OCI-LY7 (cell line): ENCODE measurements at regions not wholly inside any gene's neighbourhood (a gene's known extent, or its start where the extent isn't known, plus 50 kb on each side); places are given as distances from the start of the nearest gene placed in this dataset.

Experiments
- BruUV-seq: library from RNA; stranded (reverse); fragments of 400-500 nt; replicated peaks from 2 replicates; lab custom pipeline; 2021; lab: Mats Ljungman, UMichigan
- CTCF ChIA-PET: fragments of 300-600 bp; sonication (Branson Sonifier 250); formaldehyde crosslinking; loops from one replicate; lab custom pipeline; 2022; ENCODE audit warnings: antibody characterized with exemption; ENCODE audit not compliant: unreplicated experiment; lab: Charles Lee
- POLR2A ChIA-PET: fragments of 300-600 bp; sonication (Branson Sonifier 250); formaldehyde crosslinking; loops from one replicate; lab custom pipeline; 2022; ENCODE audit warnings: antibody characterized with exemption; lab: Charles Lee
- DNase-seq: peaks from one replicate; pipeline ENCODE4 v3.0.0-alpha.2; 2015; ENCODE audit warnings: low spot score
- H2AFZ ChIP-seq: fragments of 200-600 bp; sonication (generic), shearing (Covaris generic); 2 replicates; pipeline ENCODE4 v1.6.1; 2014; ENCODE audit warnings: mild to moderate bottlenecking, antibody characterized with exemption, low read length, moderate library complexity
- H3K27ac ChIP-seq: fragments of 200-600 bp; sonication (generic); 2 replicates; pipeline ENCODE4 v1.5.1; 2014; ENCODE audit warnings: mixed run types, low read depth, mild to moderate bottlenecking, moderate library complexity, low read length, inconsistent platforms; ENCODE audit not compliant: poor library complexity, severe bottlenecking
- H3K36me3 ChIP-seq: fragments of 200-600 bp; sonication (generic); 2 replicates; pipeline ENCODE4 v1.6.1; 2014; ENCODE audit warnings: mild to moderate bottlenecking, antibody characterized with exemption, low read length, moderate library complexity, mixed read lengths; ENCODE audit not compliant: insufficient read depth
- H3K4me1 ChIP-seq: fragments of 200-600 bp; sonication (generic); 2 replicates; pipeline ENCODE4 v1.5.1; 2014; ENCODE audit warnings: mild to moderate bottlenecking, low read length; ENCODE audit not compliant: insufficient read depth, poor library complexity, severe bottlenecking
- H3K4me2 ChIP-seq: fragments of 200-600 bp; sonication (generic); 2 replicates; pipeline ENCODE4 v1.6.1; 2014; ENCODE audit warnings: mild to moderate bottlenecking, low read length
- H3K4me3 ChIP-seq: fragments of 200-600 bp; sonication (generic); 2 replicates; pipeline ENCODE4 v1.5.1; 2014; ENCODE audit warnings: mild to moderate bottlenecking, low read depth, low read length; ENCODE audit not compliant: poor library complexity, severe bottlenecking
- H3K79me2 ChIP-seq: fragments of 200-600 bp; sonication (generic); 2 replicates; pipeline ENCODE4 v1.6.1; 2016; ENCODE audit warnings: low read depth, mild to moderate bottlenecking, low read length, moderate library complexity, mixed read lengths; ENCODE audit not compliant: insufficient read depth
- H3K9me2 ChIP-seq: fragments of 200-600 bp; sonication (generic); 2 replicates; pipeline ENCODE4 v1.6.1; 2016; ENCODE audit warnings: mild to moderate bottlenecking, low read length, mixed read lengths; ENCODE audit not compliant: insufficient read depth
- H3K9me3 ChIP-seq: fragments of 200-600 bp; sonication (generic); 2 replicates; pipeline ENCODE4 v1.6.1; 2014; ENCODE audit warnings: mild to moderate bottlenecking, mixed run types, low read length, mixed read lengths
- H4K20me1 ChIP-seq: fragments of 200-600 bp; sonication (generic); 2 replicates; pipeline ENCODE4 v1.6.1; 2014; ENCODE audit warnings: mild to moderate bottlenecking, antibody characterized with exemption, low read length, moderate library complexity, mixed read lengths; ENCODE audit not compliant: insufficient read depth
- CTCF ChIP-seq: fragments of 200-600 bp; sonication (generic); conservative IDR thresholded peaks from 2 replicates; pipeline ENCODE4 v1.5.1; 2014; ENCODE audit warnings: mild to moderate bottlenecking, antibody characterized with exemption, low read length, moderate library complexity, mixed read lengths
- EZH2phosphoT487 ChIP-seq: fragments of 200-600 bp; sonication (generic); IDR thresholded peaks from 2 replicates; pipeline ENCODE4 v1.6.1; 2018; ENCODE audit warnings: low read depth, borderline replicate concordance, mild to moderate bottlenecking, mixed run types, antibody characterized with exemption, low read length, moderate library complexity, mixed read lengths
- intact Hi-C: fragments of 100-400 bp; cut with micrococcal nuclease; formaldehyde crosslinking; loops from one replicate; pipeline ENCODE4 v1.10.0; 2022; ENCODE audit not compliant: unreplicated experiment

GRCh38 chr4:60944060-60944459 lies 256.1 kb upstream of the ADGRL3 start:
- no TSS peak for BruUV-seq
- no peak overlapping the region for H3K27ac ChIP-seq
- H3K4me3 ChIP-seq = no peak overlapping the region
- CTCF ChIA-PET = no interaction called here
- DNase-seq = no peak
- POLR2A ChIA-PET = no interaction called here
- H2AFZ ChIP-seq = no peak overlapping the region
- no peak overlapping the region for H3K4me2 ChIP-seq
- H3K79me2 ChIP-seq = no peaks in the 10 kb centered on the region
- H4K20me1 ChIP-seq = no peaks in the 10 kb centered on the region
- TF ChIP-seq CTCF (no peak), EZH2phosphoT487 (no peak)
- no peaks in the 10 kb centered on the region for H3K4me1 ChIP-seq
- intact Hi-C loops = no loop called here
- H3K9me2 ChIP-seq = no peaks in the 10 kb centered on the region
- H3K36me3 ChIP-seq = no peaks in the 10 kb centered on the region
- no peaks in the 10 kb centered on the region for H3K9me3 ChIP-seq

- intact Hi-C loops = no loop called here
- no peak overlapping the region for H3K4me3 ChIP-seq
- DNase-seq = no peak
- H3K27ac ChIP-seq = no peak overlapping the region
- H4K20me1 ChIP-seq = no peaks in the 10 kb centered on the region
- H2AFZ ChIP-seq = no peak overlapping the region
- CTCF ChIA-PET = no interaction called here
- no peaks in the 10 kb centered on the region for H3K79me2 ChIP-seq
- POLR2A ChIA-PET = no interaction called here
- no peak for TF ChIP-seq CTCF
- no peak for TF ChIP-seq EZH2phosphoT487
- no TSS peak for BruUV-seq
- H3K4me2 ChIP-seq = no peak overlapping the region
- no peaks in the 10 kb centered on the region for H3K9me3 ChIP-seq
- H3K4me1 ChIP-seq = no peaks in the 10 kb centered on the region
- no peaks in the 10 kb centered on the region for H3K36me3 ChIP-seq
- no peaks in the 10 kb centered on the region for H3K9me2 ChIP-seq
These were observed 254.5 kb upstream of the ADGRL3 start for GRCh38 chr4:60945641-60946040.

- Histone ChIP-seq H3K4me2 (no peak overlapping the region), H3K9me2 (no peaks in the 10 kb centered on the region), H4K20me1 (no peaks in the 10 kb centered on the region), H3K27ac (no peak overlapping the region), H3K79me2 (no peaks in the 10 kb centered on the region), H3K4me1 (no peaks in the 10 kb centered on the region), H3K4me3 (no peak overlapping the region), H3K9me3 (no peaks in the 10 kb centered on the region), H2AFZ (no peak overlapping the region), H3K36me3 (no peaks in the 10 kb centered on the region)
- POLR2A ChIA-PET = no interaction called here
- DNase-seq = no peak
- BruUV-seq = no TSS peak
- TF ChIP-seq EZH2phosphoT487 = no peak
- TF ChIP-seq CTCF = no peak
- intact Hi-C loops = no loop called here
- CTCF ChIA-PET = no interaction called here
These were observed 252.1 kb upstream of the ADGRL3 start for GRCh38 chr4:60948008-60948407.
